Esophagus muscularis mucosa (tissue), 4 donors: ENCODE measurements at regions not wholly inside any gene's neighbourhood (a gene's known extent, or its start where the extent isn't known, plus 50 kb on each side); places are given as distances from the start of the nearest gene placed in this dataset.

Experiments used
- EP300 ChIP-seq: sonication (generic); formaldehyde crosslinking; IDR thresholded peaks from one replicate; pipeline ENCODE4 v1.6.1; 2017; ENCODE audit warnings: antibody characterized with exemption
- POLR2A ChIP-seq: fragments of 450-650 bp; IDR thresholded peaks from one replicate; pipeline ENCODE4 v1.6.1; 2017; ENCODE audit warnings: antibody characterized with exemption, moderate library complexity, mild to moderate bottlenecking, low read depth
- POLR2AphosphoS5 ChIP-seq, 2 donors: sonication (generic); formaldehyde crosslinking; IDR thresholded peaks; one replicate each; pipeline ENCODE4 v1.6.1; 2017; ENCODE audit warnings: antibody characterized with exemption in 2 of 2
- TF ChIP-seq, protein P1 (sequence below), 3 experiments: fragments of 200-600 bp in 2 of 3; fragments of 450-650 bp in 1 of 3; sonication (generic) in 2 of 3; IDR thresholded peaks; one replicate each; pipeline ENCODE4 v1.5.1; 2017 to 2019; ENCODE audit warnings: antibody characterized with exemption in 3 of 3, mild to moderate bottlenecking in 2 of 3, moderate library complexity in 1 of 3

DNA sequence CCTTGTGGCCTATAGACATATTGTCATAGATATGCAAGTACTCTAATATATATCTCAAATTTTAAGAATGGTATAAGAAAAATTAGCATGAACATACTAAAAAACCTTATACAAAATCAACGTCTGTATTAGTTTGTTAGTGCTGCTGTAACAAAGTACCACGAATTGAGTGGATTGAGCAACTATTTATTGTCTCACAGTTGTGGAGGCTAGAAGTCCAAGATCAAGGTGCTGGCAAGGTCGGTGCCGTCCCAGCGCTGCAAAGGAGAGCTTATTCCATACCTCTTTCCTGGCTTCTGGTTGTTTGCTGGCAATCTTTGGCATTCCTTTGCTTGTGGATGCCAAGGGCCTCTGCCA lies 317.6 kb upstream of the FERMT1 start:
- TF ChIP-seq, protein P1, sequence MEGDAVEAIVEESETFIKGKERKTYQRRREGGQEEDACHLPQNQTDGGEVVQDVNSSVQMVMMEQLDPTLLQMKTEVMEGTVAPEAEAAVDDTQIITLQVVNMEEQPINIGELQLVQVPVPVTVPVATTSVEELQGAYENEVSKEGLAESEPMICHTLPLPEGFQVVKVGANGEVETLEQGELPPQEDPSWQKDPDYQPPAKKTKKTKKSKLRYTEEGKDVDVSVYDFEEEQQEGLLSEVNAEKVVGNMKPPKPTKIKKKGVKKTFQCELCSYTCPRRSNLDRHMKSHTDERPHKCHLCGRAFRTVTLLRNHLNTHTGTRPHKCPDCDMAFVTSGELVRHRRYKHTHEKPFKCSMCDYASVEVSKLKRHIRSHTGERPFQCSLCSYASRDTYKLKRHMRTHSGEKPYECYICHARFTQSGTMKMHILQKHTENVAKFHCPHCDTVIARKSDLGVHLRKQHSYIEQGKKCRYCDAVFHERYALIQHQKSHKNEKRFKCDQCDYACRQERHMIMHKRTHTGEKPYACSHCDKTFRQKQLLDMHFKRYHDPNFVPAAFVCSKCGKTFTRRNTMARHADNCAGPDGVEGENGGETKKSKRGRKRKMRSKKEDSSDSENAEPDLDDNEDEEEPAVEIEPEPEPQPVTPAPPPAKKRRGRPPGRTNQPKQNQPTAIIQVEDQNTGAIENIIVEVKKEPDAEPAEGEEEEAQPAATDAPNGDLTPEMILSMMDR (IDR thresholded peaks at IDR 0.05): no peak
- no peak for TF ChIP-seq POLR2A
- TF ChIP-seq POLR2AphosphoS5 (IDR thresholded peaks at IDR 0.05): no peak
- TF ChIP-seq EP300: no peak
